ENCODE measurements at regions not wholly inside any gene's neighbourhood (a gene's known extent, or its start where the extent isn't known, plus 50 kb on each side); places are given as distances from the start of the nearest gene placed in this dataset.

DNA sequence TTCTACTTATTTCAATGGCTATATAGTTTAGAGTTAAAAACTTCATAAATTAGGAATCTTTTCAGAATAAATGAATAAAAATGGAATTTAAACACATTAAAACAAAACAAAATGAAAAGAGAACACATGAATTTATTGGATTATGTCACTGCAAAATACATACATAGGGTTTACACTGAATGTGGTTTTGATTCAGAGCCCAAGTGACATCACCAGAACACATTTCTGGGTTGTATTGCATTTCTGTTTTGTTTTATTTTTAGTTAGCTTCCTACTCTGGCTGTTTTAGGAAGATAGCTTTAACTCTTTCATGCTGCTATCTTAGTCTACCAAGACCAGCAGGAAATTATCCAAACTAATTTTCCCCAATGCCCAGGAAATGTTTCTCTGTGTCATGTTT is 1935.0 kb downstream of the EFNA5 start:
- DNase-seq: no peak

DNA sequence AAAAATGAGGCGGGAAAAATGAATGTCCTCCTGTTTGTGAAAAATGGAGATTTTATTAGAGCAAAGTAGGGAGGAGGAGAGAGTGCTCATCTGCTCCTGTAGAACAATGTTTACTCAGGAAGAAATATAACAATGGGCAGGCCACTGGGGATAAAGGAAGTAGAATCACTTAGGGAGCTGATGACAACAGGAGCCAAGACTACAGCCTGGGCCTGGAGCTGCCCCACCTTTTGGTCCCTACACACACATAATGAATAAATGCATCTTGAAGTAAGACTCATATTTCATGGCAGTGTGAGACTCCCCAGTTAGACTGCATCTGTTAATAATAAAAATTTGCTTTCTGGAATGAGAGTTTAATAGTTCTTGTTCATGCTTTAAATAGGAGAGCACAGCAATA is 1939.8 kb downstream of the EFNA5 start:
- DNase-seq: no peak

GRCh38 chr5:105726093-105726492 is 1944.6 kb downstream of the EFNA5 start:
- DNase-seq: no peak

DNA sequence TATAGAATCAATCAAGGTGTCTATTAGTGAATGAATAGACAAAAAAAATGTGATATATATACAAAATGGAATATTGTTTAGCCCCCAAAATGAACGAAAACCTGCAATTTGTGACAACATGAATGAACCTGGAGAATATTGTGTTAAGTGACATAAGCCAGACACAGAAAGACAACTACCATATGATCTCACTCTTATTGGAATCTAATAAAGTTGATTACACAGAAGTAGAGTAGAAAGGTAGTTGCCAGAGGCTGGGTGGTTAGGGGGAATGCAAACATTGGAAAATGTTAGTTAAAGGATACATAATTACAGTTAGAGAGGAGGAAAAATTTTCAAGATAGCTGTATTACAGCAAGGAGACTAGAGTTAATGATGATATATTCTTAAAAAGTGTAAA is 1962.3 kb downstream of the EFNA5 start:
- no peak for DNase-seq

DNA sequence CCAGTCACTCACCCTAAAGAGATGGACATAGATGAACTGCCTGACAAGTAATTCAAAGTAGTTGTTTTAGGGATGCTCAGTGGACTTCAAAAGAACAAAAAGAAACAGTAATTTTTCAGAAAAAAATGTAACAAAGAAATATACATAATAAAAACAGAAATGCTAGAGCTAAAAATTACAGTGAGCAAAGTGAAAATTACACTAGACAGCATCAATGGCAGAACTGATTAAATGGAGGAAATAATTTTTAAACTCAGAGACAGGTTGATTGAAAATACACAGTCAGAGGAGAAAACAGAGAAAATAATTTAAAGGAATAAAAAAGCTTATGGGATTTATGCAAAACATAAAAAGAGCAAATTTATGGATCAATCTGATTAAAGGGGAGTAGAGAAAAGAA is 1968.4 kb downstream of the EFNA5 start:
- DNase-seq: no peak

GRCh38 chr5:105696440-105696839 is 1974.3 kb downstream of the EFNA5 start:
- no peak for DNase-seq

- DNase-seq: no peak
These were observed 1974.8 kb downstream of the EFNA5 start for GRCh38 chr5:105695941-105696340.

GRCh38 chr5:105689596-105689995 is 1981.1 kb downstream of the EFNA5 start:
- DNase-seq: no peak

- DNase-seq: no peak
These were observed 1982.4 kb downstream of the EFNA5 start for GRCh38 chr5:105688227-105688792.

DNA sequence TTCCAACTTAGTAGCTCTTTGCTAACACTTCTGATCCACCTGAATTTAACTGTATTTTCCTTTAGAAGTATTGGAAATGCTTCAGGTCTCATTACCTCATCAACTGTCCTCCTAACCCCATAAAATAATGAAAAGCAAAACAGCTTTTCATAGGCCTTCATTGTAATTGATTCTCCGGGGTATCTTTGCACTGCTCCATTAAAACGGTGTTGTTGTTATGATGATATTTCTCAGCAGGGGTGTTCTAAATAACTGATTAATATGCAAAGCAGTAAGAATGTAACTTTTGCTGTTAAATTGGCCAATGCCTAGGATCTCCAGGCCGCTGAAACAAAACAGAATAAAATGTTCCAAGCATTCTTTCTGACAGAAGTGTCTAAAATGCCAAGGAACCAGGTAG is 1983.2 kb downstream of the EFNA5 start:
- no peak for DNase-seq

GRCh38 chr5:105685884-105686283 is 1984.9 kb downstream of the EFNA5 start:
- DNase-seq: no peak

DNA sequence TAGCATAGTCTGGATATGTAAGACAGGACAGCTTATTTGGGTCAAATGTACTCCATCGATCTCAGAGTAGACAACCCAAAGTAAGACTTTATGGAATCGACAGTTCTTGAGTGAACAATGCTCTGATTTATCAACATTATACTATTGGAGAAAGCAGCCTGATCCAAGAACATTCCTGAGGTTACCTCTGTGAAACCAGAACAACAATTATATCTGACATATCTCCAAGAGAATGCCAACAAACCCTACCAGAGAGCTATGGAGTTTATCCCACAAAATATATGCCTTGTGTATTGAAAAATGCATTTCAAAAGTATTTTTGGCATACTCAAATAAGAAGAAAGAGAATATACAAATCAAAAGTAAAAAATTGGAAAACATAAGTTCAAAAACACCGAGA is 1985.9 kb downstream of the EFNA5 start:
- no peak for DNase-seq

GRCh38 chr5:105680858-105681475 is 1989.8 kb downstream of the EFNA5 start:
- DNase-seq: no peak

- DNase-seq: no peak
These were observed 1993.4 kb downstream of the EFNA5 start for GRCh38 chr5:105677291-105677690.

DNA sequence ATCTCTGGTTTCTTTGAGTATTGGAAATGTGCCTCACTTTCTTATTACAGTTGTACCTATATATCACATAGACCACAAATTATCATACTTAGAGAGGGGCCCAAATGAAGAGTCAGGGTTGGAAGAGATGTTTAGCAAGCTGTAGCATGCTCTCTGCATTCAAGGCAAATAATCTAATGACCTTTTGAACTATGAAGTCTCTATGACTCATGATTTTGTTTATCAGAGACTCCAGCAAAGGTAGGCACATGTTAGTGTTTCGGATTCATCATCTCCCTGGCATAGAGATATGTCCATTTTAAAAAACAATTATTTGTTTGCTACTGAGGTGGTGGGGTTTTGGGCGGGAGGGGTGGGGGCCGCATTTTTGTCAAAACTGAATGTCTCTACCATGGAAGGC is 2000.1 kb downstream of the EFNA5 start:
- DNase-seq: no peak

DNA sequence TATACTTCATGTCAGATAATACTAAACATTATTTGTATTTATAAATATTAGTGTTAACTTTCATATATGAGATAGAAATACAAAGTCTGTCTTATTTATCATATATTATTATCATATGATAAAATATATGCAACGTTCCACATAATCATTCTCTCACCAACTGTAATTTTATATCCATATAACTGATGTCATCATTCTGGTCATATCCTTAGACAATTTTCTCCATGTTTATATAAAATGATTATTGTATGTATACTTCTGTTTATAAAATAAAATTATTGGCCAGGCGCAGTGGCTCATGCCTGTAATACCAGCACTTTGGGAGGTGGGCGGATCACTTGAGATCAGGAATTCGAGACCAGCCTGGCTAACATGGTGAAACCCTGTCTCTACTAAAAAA is 2007.1 kb downstream of the EFNA5 start:
- DNase-seq: no peak

DNA sequence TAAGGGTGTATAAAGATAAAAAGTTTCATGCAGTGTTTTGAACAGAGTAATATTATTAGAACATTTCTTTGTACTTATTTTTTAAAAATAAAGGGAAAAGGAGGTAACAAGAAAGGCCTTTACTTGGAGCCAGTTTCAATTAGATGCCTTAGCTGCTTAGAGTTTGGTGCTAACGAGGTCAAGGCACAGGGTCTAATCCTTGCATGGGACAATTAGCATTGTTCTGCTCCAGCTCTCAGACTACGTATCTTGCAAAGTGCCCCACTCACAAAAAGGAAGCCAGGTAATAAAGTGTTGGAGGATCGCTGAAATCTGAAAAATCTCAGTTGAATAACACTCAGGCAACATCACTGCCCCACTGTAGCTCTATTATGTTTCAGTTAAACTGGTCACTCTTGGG is 2011.3 kb downstream of the EFNA5 start:
- no peak for DNase-seq

DNA sequence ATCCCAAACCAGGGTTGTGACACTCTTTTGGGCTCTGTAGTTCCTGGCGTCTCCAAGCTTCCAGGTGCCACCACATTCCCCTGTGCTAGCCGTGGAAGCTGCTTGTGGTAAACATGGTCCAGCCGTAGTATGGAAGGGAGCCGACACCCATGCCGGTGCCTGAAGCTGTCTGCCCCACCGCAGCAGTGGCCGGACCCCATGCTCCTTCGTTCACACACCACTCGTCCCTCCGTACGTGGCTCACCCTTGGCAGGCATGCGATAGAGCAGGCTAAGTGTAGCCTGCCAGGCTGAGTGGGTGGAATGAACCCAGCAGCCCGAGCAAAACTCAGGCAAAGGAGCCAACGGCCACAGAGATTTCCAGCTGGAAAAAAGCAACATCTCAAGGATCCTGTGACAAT is 2030.4 kb downstream of the EFNA5 start:
- no peak for DNase-seq

DNA sequence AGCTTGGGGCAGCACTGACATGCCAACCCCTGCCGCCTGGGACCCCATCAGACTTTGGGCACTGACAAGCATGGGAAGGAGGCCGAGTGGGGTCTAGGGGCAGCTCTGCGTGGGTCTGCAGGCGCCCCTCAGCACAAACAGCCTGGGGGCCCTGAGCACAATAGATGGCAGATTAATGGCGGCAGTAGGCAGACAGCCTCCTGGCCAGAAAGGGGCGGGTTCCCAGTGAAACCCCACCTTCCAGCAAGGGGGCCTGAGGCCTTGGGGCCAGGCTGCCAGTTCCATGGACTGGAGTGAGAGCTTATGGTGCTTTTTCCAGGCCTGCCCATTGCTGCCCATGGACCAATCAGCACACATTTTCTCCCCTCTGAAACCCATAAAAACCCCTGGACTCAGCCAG is 2031.2 kb downstream of the EFNA5 start:
- DNase-seq: no peak

GRCh38 chr5:105639068-105639467 is 2031.7 kb downstream of the EFNA5 start:
- no peak for DNase-seq

DNA sequence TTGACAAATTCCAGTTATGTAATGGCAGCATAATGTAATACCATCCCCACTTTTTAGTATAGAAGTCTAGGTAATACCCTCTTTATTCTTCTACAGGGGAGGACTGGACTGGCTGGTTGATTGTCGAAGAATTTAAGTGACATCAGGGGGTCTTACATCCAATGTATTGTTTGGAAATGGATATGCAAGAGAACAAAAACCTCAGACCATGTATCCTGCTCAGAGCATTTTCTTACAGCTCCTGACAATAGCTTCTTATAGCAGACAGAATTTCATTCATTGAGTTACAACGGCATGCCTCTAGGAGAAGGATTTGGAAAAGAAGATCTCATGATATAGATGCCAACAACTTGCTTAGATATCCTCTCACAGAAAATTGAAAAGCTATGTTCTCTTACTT is 2032.3 kb downstream of the EFNA5 start:
- no peak for DNase-seq

DNA sequence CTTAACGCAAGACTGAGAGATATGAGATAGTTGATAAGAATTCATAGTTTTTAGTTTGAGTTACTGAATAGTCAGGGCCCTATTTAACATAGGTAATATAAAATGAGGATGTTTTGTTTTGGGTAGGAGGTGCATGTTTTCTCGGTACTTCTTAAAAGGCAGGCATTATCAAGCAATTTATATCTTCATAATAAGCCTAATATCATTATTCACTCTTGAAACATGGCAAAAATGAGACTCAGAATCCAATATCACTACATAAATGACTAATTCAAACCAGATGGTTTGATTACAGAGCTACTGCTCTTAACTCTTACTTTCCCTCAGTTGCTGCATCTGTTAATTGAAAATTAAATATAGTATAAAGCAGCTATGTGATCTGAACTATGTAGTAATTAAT is 2038.7 kb downstream of the EFNA5 start:
- no peak for DNase-seq

GRCh38 chr5:105630803-105631202 is 2039.9 kb downstream of the EFNA5 start:
- DNase-seq: no peak

DNA sequence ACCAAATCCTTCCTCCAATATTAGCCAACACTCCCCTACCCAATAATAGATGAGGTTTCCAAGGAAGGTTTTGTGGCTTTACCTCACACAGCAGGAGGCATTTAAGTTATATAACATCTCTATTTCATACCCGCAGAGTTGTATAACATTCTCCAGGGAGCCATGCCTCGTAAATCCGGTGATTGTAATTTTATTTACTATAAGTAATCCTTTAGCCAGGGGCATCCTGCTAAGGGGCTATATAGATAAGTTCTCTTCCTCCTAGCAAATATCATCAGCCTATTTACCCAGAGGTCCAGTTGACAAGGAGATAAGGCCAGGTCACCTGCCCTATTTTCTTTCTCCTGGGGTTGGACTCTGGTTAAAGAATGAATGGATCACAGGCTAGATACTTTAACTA is 2051.0 kb downstream of the EFNA5 start:
- DNase-seq: no peak

GRCh38 chr5:105617436-105618215 is 2053.1 kb downstream of the EFNA5 start:
- no peak for DNase-seq
